Liver (tissue), 3 donors: ENCODE measurements at regions not wholly inside any gene's neighbourhood (a gene's known extent, or its start where the extent isn't known, plus 50 kb on each side); places are given as distances from the start of the nearest gene placed in this dataset.

Experiments
- YY1 ChIP-seq: IDR thresholded peaks from 2 replicates; pipeline ENCODE4 v1.6.1; 2016; ENCODE audit warnings: antibody characterized with exemption, mild to moderate bottlenecking
- TF ChIP-seq, protein P1 (sequence below): fragments of 150-350 bp; IDR thresholded peaks from 2 replicates; pipeline ENCODE4 v1.5.1; 2017; ENCODE audit warnings: improper control_type of control experiment, low read depth, low read length; ENCODE audit not compliant: missing input control
- TF ChIP-seq, protein P2 (sequence below): IDR thresholded peaks from 2 replicates; pipeline ENCODE4 v1.6.1; 2016; ENCODE audit warnings: antibody characterized with exemption
- donor health status: healthy.
- donor health status: healthy.

DNA sequence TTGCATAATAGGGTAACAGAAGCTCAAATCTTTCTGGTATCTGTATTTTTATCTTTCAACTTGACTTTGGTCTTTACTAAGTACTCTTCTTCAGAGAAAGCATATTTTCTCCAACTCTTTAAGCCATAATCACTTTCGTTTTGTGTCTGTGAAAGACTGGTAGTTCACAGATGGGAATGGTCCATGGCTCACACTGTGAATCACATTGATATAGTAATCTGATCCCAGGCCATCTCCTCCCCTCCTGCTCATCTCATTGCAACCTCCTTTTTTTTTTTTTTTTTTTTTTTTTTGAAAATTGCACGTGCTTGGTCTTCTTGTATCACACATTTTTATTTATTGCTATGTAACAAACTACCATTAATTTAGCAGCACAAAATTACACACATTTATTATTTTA, 694.5 kb upstream of the SLIT2 start:
- TF ChIP-seq YY1 = no peak
- TF ChIP-seq, protein P1, sequence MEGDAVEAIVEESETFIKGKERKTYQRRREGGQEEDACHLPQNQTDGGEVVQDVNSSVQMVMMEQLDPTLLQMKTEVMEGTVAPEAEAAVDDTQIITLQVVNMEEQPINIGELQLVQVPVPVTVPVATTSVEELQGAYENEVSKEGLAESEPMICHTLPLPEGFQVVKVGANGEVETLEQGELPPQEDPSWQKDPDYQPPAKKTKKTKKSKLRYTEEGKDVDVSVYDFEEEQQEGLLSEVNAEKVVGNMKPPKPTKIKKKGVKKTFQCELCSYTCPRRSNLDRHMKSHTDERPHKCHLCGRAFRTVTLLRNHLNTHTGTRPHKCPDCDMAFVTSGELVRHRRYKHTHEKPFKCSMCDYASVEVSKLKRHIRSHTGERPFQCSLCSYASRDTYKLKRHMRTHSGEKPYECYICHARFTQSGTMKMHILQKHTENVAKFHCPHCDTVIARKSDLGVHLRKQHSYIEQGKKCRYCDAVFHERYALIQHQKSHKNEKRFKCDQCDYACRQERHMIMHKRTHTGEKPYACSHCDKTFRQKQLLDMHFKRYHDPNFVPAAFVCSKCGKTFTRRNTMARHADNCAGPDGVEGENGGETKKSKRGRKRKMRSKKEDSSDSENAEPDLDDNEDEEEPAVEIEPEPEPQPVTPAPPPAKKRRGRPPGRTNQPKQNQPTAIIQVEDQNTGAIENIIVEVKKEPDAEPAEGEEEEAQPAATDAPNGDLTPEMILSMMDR = no peak
- TF ChIP-seq, protein P2, sequence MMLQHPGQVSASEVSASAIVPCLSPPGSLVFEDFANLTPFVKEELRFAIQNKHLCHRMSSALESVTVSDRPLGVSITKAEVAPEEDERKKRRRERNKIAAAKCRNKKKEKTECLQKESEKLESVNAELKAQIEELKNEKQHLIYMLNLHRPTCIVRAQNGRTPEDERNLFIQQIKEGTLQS = no peak
